ENCODE measurements at regions not wholly inside any gene's neighbourhood (a gene's known extent, or its start where the extent isn't known, plus 50 kb on each side); places are given as distances from the start of the nearest gene placed in this dataset.

DNA sequence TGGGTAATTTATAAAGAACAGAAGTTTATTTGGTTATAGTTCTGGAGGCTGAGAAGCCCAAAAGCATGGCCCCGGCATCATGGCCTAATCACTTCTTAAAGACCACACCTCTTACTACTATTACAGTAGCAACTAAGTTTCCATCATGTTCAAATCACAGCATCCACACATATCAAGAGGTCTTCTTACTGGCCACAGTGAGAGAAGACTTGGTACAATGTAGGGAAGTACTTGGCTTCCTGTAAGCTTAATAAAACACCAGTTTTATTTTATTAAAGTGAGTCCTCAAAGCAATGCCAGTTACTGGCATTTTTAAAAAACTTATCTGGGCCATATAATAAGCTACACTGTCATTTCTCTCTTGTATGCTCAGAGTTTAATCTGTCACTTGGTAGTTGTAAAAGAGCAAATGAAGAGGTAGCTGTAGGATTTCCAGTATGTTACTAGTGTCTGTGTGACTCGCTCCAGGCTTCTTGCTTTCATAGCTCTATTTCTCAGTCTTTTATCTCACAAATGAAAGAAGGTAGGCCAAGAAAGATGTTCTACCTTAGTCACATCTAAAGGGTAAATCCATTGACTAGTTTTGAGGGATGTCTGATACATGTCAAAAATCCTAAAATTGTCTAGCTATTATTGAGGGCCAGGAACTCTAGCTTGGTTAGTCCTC is 159.2 kb upstream of the CPEB2 start:
- no peak overlapping the region for H3K4me3 ChIP-seq (ENCODE audit: low read depth, low read length)
- DNase-seq: no peak
- TF ChIP-seq, protein P1, sequence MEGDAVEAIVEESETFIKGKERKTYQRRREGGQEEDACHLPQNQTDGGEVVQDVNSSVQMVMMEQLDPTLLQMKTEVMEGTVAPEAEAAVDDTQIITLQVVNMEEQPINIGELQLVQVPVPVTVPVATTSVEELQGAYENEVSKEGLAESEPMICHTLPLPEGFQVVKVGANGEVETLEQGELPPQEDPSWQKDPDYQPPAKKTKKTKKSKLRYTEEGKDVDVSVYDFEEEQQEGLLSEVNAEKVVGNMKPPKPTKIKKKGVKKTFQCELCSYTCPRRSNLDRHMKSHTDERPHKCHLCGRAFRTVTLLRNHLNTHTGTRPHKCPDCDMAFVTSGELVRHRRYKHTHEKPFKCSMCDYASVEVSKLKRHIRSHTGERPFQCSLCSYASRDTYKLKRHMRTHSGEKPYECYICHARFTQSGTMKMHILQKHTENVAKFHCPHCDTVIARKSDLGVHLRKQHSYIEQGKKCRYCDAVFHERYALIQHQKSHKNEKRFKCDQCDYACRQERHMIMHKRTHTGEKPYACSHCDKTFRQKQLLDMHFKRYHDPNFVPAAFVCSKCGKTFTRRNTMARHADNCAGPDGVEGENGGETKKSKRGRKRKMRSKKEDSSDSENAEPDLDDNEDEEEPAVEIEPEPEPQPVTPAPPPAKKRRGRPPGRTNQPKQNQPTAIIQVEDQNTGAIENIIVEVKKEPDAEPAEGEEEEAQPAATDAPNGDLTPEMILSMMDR (IDR thresholded peaks at IDR 0.05; ENCODE audit: low read depth, low read length): no peak
- no peaks in the 10 kb centered on the region for H3K27me3 ChIP-seq
- H3K4me1 ChIP-seq: no peaks in the 10 kb centered on the region
- no peaks in the 10 kb centered on the region for H3K9me3 ChIP-seq
- H3K36me3 ChIP-seq: no peaks in the 10 kb centered on the region

DNA sequence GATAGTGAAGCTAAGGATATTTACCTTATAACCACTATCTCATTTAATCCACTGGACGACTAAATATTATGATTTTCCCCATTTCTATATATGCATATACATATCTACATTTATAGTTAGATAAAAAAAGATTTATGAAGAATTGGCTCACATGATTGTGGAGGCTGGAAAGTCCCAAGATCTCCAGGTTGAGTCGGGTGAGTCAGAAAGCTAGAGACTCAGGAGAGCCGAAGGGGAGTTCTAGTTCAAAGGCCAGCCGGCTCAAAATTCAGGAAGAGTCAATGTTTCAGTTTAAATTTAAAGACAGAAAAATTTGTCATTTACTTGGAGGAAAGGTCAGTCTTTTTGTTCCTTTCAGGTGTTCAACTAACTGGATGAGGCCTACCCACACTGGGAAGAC is 158.2 kb upstream of the CPEB2 start:
- TF ChIP-seq, protein P1 (IDR thresholded peaks at IDR 0.05; ENCODE audit: low read depth, low read length): no peak
- Histone ChIP-seq H3K36me3 (no peaks in the 10 kb centered on the region), H3K4me3 (ENCODE audit: low read depth, low read length) (no peak overlapping the region), H3K4me1 (no peaks in the 10 kb centered on the region), H3K27me3 (no peaks in the 10 kb centered on the region), H3K9me3 (no peaks in the 10 kb centered on the region)
- DNase-seq: no peak

DNA sequence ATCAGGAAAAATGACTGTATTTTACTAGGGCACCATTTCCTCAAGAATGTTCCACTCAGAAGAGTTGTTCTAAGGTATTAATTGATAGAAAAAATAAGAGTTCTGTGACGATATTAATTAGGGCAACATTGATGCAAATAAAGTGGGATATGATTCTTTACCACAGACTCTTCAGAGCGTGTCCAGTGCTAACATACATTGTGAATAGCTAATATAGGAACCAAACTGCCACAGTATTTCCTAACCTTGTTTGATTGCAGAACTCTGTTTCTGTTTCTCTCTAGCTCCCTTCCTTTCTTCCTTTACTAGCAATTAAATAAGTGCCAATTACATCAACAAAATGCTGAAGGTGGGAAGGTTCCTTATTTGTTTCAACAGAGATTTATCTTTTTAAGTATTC is 154.1 kb upstream of the CPEB2 start:
- H3K27me3 ChIP-seq: no peaks in the 10 kb centered on the region
- no peaks in the 10 kb centered on the region for H3K4me1 ChIP-seq
- TF ChIP-seq, protein P1 (IDR thresholded peaks at IDR 0.05; ENCODE audit: low read depth, low read length): no peak
- no peaks in the 10 kb centered on the region for H3K36me3 ChIP-seq
- no peak overlapping the region for H3K4me3 ChIP-seq (ENCODE audit: low read depth, low read length)
- no peak for DNase-seq
- H3K9me3 ChIP-seq: no peaks in the 10 kb centered on the region

DNA sequence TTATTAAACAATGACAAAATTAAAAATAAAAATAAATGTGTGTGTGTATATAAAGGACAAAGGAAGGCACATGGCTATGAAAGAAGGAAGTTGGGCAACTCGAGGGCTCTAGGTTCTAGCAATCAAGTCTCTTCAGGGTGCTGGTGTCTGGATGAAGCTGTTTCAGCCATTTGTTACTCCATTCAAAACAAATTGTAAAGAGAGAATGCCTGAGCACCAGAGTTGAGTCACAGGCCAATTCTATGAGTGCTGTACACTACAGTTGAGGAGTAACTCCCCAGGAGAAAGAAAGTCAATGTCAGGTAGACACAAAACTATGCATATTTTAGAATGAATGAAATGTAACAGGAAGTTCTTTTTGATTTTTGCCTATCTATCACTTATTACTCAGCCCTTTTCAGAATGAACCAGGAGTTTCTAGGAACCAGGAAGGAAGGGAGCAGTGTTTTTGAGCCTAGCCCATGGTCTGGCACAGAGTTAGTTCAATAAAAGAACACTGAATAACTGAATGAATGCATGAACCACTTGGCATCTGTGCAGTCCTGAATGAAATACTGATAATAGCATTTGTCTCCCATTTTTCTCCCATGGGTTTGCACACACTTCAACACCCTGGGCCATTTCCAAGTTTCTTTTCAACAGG is 151.7 kb upstream of the CPEB2 start:
- Histone ChIP-seq H3K9me3 (no peaks in the 10 kb centered on the region), H3K4me1 (no peaks in the 10 kb centered on the region), H3K36me3 (no peaks in the 10 kb centered on the region), H3K27me3 (no peaks in the 10 kb centered on the region), H3K4me3 (ENCODE audit: low read depth, low read length) (no peak overlapping the region)
- TF ChIP-seq, protein P1 (IDR thresholded peaks at IDR 0.05; ENCODE audit: low read depth, low read length): no peak
- DNase-seq: no peak

DNA sequence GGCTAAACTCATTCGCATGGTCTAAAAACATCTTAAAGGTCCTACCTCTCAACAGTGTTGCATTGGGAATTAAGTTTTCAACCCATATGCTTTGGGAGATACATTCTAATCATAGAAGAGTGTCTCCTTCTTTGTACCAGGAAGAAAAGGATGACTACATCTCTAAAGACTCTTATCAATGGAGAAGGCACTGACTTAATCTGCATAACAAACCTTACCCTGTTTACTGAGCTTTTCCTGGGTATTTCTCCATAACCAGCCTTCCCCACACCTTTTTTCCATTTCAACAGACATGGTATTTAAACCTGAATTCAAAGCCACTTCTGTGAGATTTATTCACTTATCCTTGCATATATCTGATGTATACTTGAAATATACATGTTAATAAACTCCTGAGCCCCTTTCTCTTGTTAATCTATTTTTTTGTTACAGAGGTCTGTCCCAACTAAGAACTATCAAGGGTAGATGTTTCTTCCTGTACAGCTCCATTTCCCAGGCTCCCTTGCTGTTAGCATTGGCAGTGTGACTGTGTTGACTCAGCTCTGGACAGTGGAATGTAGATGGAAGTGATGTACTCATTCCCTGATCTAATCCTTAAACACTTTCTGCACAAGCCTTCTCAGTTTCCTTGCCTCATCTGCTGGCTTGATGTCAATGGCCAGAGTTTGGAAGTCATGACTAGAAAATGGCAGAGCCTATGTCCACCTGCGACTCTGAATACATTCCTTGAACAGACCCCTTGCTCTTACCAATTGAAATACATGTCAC is 148.9 kb upstream of the CPEB2 start:
- H3K4me3 ChIP-seq (ENCODE audit: low read depth, low read length): no peak overlapping the region
- H3K9me3 ChIP-seq: no peaks in the 10 kb centered on the region
- DNase-seq: no peak

More for the DNA sequence above, 148.9 kb upstream of the CPEB2 start:
- H3K4me1 ChIP-seq: no peaks in the 10 kb centered on the region
- TF ChIP-seq, protein P1 (IDR thresholded peaks at IDR 0.05; ENCODE audit: low read depth, low read length): no peak
- no peaks in the 10 kb centered on the region for H3K36me3 ChIP-seq
- no peaks in the 10 kb centered on the region for H3K27me3 ChIP-seq

All from BE2C (cell line).